ENCODE measurements at regions not wholly inside any gene's neighbourhood (a gene's known extent, or its start where the extent isn't known, plus 50 kb on each side); places are given as distances from the start of the nearest gene placed in this dataset.
A peak's percentile ranks its signal among the peaks of the same experiment; 100 is the strongest.

DNA sequence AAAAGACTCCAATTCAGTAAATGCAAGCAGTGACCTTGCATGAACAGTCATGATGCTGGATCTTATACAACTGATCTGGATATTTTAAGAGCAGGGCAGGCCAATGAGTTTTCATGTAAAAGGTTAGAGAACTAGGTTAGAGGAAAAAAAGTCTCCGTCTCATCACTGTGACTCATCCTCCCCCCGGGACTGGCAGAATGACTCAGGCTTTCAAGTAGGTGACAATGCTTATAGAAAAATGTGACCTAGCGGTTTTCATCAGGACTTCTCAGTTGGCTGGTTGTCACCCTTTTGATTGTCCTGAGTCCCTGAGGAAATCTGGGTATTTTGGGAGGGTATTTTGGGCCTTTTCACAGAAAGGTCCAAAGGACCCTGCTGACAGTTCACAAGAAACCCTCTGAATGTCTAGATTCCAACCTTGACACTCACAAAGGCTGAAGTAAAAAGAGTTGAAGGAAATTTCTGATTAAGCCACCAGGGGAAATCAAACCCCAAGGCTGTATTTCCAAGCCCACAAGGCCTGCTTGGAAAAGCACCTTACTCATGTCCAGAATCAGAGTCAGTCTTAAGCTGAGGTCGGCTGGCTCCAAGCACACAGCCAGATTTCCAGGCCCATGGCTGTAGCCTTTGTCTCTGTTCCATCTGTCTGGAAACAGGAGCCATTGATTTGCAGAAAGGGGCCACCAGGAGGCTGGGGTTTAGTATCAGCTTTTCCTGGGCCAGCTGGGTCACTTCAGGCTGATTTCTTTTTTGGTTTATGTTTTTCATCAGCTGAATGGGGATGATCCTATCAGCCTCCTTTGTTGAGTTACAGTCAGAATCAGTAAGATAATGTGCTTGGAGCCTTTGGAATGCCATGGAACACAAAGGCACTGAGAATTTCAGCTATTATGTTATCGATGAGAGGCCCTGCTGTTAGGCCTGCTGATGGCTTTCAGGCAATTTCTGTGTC is 226.4 kb upstream of the HABP2 start:
- DNase-seq (ENCODE audit: low spot score): no peak

DNA sequence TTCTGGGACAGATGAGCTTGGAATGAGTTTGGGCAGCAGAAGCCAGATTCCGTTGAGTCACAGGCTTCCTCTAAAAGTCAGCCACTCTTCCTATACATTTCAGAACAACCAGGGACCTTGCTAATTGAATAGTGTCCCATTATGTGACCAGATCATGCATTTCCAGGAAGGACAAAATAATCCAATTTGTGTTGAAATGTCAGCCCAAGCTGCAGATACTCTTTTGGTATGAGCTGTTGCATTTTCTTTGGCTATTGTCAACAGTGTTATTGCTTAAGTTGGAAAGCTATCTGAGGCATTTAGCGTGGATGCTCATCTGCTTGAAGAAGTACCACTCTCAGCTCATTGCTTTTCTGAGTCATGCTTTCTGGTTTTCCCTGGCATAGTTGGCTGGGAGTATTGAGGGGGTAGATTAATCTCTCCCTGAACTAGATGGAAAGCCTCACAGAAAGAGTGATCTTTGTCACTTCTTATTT is 223.7 kb upstream of the HABP2 start:
- no peak for DNase-seq (ENCODE audit: low spot score)

DNA sequence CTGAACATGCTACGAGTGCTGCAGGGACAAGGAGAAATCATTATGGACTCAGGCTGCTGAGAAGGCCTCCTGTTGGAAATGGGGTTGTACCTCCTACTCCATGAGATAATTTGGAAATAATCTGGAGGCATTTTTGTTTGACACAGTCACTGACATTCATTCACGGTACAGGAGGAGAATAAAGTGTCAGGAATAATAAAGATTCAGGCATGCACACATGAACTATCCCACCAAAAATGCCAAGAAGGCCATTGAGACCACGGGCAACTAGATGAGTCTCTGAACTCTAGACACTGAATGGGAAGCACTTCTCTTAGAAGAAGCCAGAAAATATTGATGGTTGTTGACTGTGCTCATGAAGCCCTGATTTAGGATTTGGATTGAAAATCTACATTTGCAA is 220.9 kb upstream of the HABP2 start:
- no peak for DNase-seq (ENCODE audit: low spot score)

DNA sequence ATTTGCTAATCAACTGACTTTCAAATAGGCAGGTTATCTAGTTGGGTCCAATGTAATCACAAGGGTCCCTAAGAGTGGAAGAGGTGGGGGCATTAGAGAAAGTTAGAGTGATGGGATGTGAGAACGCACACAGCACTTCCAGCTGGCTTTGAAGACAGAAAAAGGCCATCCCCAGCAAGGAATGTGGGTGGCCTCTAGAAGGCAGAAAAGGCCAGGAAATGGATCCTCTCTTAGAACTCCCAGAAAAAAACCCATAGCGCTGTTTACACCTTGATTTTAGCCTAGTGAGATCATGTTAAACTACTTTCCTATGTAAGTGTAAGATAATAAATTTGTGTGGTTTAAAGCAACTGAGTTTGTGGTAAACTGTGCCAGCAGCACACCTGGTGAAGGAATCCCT is 219.5 kb upstream of the HABP2 start:
- DNase-seq (ENCODE audit: low spot score): no peak

DNA sequence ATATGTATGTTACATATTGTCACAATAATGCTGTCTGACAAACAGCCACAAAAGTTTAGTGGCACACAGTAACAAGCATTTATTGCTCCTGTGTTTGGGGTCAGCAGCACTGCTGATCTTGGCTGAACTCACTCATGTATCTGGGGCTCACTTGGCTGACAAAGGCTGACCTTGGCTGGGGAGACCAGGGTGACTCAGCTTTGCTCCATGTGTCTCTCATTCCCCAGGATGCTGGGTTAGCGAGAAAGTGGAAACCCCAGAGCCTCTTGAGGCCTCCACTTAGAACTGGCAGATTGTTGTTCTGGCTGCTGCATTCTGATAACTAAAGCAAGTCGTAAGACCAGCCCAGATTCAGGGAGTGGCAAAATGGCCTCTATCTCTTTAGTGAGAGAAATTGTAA is 217.3 kb upstream of the HABP2 start:
- DNase-seq (ENCODE audit: low spot score): no peak

DNA sequence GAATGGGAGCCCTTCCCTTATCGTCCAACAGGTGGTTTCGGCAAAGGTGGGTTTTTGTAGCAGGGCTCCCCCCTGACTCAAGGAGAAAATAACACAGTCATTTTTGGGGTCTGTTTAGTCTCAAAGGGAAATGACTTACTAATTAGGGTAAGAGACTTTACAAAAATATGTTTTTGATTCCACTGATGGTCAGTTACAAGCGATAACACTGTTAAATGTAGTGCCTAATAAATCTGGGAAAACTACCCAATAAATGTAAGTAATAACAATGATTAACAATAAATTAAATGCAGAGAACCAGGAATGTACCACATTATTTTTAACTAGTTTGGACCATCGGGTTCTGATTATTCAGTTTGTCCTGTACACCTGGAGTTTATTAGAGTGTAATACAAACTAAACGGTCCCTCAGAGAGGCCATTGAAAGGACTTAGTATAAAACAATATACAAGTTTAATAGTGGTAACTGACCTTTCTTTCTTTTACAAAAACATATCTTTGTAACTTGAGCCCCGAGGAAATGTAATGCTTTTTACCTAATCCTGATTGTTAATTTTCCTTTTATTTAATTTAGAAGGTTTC is 216.2 kb upstream of the HABP2 start:
- DNase-seq (ENCODE audit: low spot score): no peak

DNA sequence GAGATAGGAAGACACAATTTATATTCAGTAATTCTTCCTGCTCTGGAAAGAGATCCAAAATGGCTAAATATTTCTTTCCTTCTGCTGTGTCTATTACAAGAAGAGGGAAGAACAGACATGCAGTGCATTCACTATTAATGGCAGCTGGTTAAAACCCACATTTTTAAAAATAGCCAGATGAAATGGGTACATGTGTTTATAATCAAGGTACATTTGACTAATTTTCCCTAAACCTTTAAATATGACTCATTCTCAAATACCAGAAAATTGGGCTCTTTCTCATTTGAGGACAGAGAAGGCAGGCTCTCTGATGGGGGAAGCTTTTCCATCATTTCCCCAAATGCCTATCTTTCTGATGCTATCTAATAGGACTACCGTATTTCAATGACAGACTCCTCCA is 215.7 kb upstream of the HABP2 start:
- no peak for DNase-seq (ENCODE audit: low spot score)

DNA sequence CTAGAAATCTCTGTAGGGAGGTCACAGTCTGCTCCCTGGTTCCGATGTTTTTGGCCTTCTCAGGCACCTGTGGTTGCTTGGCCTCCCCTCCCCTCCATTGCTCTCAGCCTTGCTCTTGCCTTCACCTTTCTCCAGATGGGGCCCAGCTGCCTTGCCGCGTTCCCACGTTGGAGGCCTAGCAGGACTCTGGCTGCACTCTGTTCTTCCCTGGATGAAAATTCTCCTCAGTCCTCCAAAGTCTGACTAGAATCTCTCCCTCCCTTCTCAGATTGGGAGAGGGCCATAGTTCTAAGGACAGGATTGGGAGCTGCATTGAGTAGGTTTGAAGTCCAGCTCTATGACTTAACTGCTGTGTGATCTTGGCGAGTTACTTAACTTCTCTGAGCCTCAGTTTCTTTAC is 213.7 kb upstream of the HABP2 start:
- DNase-seq (ENCODE audit: low spot score): no peak

DNA sequence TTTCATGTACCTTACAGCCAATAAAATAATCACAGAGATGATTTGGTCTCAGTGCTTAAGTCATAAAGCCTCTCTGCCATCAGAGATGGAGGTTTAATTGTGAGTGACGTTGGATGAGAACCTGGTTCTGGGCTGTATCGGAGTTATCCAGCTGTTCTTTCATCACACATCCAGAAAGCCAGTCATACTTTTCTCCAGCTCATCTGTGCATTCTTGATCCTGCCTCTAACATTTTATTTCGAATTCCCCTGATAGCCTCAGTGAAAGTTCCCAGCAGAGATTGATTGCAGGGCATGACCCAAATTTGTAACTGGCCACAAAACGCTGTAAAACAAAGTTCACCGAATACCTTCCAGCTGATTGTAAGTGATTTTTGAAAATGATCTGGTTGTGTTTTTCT is 212.6 kb upstream of the HABP2 start:
- DNase-seq (ENCODE audit: low spot score): no peak

DNA sequence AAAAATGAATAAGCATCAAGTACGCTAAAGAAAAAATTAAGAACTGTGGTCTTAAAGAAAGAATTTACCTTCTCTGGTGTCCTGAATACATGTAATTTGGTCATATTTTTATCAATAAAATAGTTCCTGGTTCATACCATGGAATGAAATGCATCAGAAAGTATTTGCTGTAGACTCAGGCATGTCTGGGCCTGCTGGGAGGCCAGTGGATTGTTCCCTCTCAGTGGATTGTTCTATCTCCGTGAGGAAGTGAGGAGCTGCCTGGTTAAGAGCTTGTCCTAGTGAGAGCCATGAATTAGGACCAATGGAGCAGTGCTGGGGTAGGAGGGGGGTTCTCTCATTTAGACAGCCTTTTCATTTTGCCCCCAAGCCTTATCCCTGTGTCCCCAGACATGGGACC is 211.7 kb upstream of the HABP2 start:
- no peak for DNase-seq (ENCODE audit: low spot score)

DNA sequence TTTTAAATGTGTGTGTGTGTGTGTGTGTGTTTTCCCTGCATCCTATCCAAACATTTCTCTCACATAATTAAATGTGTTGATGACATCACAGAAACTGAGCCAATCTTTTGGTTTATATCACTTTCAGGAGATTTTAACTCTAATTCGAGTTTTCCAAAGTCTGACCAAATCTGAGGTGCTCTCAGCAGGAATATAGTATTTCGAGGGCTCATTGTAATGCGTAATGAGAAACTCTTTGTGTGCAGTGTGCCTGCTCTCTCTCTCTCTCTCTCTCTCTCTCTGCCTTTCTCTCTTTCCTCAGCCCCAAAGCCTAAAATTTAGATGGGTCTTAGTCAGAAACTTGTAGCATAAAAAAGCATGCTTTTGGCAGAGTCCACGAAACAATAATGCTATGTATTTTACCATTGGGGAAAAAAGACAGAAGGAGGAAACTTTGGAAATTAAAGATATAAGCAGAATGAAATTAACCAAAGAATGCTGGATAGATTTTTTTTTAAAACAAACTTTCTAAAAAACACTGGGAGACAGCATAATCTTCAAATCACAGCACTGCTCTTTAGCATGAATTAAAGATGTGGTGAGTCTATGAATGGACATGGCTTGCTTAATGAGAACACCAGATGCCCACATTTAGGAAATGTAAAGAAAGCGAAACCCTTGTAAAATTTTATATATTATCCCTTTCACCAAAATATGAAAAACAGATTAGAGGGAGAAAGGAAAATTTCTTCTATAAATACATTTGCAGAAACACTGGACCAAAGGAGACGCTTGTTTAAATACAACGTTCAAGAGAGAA is 206.8 kb upstream of the HABP2 start:
- DNase-seq (ENCODE audit: low spot score): no peak

DNA sequence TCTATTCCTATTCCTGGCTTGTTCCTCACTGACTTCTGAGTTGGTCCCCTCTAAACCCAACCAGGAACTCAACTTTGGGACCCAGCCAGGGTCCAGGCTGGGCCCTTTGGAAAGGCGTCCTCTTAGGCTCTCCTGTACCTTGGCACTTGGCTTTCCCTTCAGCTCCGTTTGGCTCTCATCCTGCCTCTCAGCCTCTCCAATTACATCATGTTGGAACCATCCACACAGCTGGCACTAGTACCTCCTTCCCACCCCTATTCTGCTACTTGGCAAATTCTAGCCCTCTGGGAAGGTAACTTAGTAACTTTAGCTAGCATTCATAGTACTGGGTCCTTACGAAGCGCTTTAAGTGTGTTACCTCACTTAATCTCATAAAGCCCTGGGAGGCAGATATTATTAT is 205.3 kb upstream of the HABP2 start:
- peak; percentile 27 for DNase-seq (ENCODE audit: low spot score)

DNA sequence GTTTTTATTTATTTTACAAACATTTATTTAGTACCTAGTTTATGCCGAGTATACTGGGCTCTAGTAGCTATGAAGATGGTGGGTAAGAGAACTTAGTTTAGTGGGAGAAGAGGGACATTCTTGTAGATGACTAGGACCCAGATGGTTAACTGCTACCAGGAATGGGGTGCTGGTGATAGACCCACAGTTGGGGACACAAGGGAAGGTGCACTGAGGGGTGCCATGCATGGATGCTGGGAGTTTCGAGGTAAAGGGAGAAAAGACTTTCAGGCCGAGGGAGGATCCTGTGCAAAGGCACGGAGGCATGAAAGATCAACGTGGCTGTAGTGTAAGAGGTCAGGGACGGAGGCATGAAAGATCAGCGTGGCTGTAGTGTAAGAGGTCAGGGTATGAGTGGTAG is 204.2 kb upstream of the HABP2 start:
- no peak for DNase-seq (ENCODE audit: low spot score)

DNA sequence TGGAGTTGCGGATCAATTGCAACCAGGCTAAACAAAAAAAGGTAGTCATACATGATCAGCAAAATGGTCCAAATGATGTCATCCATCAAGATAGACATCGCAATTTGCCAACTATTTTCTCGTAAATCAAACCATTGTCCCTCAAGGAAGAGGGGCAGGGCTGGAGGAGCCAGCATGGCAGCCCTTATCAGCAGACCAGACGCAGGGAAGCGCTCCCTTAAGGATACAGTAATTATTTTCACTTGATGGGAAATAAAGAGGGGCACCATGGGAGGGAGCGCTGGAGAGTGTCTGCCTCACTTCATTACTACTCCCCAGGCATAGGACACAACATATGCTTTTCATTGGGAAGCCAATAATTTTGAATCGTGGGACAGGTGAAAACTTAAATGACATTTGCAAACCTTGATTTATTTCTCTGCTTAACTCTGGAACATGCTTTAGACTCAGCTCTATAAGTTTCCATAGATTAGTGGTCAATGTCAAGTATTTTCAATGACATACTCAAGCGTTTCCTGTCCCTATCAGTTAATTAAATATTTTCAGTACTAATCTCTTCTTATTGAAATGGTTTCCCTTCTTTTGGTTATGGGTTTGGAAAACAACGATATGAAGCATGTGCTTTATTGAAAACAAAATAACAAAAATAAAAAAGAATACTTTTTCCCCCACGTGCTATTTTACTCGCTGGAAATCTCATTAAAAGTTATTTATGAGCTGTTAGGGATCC is 202.4 kb upstream of the HABP2 start:
- DNase-seq (ENCODE audit: low spot score): no peak

DNA sequence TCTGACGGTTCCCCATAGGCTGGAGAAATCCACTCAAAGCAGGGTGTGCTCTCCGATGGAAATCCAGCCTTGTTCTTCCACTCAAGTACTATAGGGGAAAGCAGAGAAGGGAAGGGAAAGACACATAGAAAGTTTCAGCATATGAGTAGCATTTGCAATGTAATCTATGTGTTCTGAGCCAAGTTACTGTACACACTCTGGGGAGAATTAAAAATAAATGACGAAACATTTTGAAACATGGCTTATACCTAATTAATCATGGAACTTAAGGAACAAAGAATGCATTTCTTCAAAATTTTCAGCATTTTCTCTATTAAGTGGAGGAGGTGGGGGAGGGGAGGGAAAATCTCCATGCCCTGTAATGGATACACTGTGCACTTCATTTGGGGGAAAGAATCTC is 198.1 kb upstream of the HABP2 start:
- no peak for DNase-seq (ENCODE audit: low spot score)

DNA sequence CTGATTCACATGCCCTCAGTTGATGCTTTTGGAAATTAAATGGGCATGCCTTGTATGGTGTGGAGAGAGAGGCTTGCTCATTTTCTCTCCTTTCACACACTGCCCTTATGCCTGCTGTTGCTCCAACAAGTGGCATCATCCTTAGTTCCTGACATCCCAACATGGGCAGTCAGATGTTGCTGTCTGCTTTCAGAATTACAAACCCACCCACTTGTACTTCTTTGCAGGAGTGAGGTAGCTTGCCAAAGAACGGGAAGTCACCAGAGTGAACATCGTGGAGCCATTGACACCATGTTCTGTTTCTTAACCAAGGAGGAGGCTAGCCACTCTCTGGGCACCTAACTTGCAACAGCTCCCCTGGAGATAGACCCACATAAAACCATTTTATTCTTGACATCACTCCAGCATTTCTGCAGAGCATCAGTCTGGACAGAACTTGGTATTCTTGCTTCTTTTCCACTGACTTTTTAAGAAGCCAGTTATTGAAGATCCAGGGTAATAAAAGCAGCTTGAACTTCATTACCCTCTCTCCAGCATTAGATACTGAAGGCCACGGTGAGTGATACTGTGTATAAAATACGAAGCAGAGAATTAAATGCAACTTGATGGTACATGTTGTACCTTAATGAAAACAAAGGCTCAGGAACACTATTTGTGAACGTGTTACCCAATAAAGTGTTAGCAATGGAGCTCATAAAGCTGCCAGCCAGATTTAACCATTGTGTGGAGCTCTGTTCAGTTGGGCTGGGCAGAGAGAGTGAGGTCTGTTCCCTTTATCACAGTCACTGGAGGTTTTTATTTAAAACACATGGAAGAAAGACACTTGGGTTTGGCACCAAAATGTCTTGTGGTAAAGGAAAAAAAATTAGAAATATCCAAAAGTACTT is 195.8 kb upstream of the HABP2 start:
- DNase-seq (ENCODE audit: low spot score): no peak

DNA sequence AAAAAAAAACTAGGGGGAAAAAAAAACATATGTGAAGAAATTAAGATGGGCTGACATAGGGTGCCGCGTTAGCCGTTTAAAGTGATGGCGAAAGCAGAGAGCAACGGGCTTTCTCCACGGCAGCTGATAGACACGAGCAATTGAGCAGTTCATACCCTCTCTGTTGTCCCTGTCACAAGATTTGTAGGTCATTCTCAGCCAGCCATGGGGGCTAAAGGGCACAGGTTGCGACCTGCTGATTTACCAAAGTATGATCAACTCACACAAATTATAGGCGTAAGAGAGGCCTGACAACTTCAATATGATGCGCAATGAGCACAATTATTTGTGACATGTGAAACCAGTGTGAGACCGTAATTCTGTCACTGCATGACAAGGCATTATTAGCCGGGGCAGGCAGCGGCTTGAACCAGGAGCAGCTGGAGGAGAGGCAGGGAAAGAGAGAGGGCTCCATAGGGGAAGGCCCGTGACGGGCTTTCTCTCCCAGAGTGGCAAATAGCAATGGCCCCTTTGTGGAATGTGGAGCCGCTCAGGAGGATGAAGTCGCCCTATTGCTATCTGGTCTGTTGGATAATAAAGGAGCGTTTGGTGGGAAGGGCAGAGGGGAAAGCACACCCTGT is 195.1 kb upstream of the HABP2 start:
- DNase-seq (ENCODE audit: low spot score): no peak

DNA sequence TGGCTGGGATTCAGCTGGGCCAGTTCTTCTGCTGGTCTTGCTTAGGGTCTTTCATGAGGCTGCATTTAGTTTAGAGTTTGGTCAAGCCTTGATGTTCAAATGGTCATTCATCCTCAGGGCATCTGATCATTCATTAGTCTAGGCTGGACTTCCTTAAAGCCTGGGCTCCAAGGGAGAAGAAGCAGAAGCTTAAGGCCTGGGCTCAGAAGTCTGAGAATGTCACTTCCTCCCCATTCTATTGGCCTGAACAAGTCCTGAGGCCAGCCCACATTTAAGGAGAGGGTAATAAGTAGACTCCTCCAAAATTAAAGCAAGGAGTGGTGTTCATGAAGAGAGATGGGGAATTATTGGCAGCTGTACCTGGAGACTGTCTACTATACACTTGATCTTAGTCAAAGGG is 193.2 kb upstream of the HABP2 start:
- no peak for DNase-seq (ENCODE audit: low spot score)

DNA sequence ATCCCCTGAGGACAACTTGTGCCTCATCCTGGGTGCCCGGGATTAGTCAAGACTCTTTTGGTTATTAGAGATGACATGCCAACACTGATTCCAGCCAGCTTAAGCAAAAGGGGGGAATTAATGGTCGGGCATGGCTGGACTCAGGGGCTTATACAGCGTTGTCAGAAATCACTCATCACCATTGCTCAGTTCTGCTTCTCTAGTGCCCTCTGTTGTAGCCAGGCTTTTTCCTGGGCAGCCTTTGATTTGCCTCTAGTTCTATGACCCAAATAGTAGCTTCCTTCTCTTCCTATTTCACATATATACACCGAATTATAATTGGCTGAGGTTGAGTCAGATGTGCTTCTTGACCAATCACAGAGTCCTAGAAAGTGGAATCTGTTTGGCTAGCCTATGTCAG is 192.0 kb upstream of the HABP2 start:
- DNase-seq (ENCODE audit: low spot score): no peak

DNA sequence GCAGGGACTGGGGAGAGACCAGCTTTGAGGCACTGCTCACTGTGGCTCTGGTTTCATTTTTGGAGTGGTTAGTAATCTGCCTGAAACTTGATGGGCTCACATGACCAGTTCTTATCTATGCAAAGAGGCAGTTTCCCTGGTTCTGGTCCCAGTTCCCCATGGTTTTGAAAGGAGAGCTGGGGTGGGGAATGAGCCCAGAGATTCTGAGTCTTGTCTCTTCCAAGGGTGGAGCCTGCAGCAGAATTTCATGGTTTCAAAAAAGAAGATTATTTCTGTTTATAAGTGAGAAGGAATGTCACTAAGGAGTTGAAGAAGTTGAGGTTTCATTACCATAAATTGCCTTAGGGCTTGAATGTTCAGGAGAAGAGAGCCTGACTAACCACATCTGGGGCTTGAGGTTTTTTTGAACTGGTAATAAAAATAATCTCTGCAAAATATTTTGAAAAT is 190.2 kb upstream of the HABP2 start:
- no peak for DNase-seq (ENCODE audit: low spot score)

DNA sequence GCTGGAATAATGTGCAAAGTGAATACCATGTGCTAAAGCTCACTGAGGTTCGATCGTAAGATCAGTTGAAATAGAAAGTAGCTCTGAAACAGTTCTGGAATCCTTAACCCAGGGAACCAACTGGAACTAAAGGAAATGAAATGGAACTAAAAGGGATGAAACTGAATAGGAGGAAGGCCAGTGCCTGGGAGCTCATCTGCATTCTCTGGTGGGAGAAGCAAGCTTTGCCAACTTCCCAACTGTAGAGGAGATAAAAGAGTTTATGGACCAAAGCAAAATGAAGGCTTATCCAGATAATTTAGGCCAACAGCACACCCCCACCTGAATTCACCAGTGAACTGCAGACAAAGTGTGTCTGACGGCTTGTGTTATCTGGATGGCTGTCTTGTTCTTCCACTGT is 188.6 kb upstream of the HABP2 start:
- DNase-seq (ENCODE audit: low spot score): no peak
